Activated T-cell treated with anti-CD3 and anti-CD28 coated beads for 4 hours (primary cell): ENCODE measurements at regions not wholly inside any gene's neighbourhood (a gene's known extent, or its start where the extent isn't known, plus 50 kb on each side); places are given as distances from the start of the nearest gene placed in this dataset.

Source experiments
- DNase-seq: peaks from one replicate; pipeline ENCODE4 v3.0.0-alpha.2; 2020

GRCh38 chr1:37242501-37242900, 208.2 kb upstream of the GRIK3 start:
- DNase-seq: no peak

GRCh38 chr1:37243368-37244082, 209.2 kb upstream of the GRIK3 start:
- DNase-seq: no peak

GRCh38 chr1:37244083-37244480, 209.8 kb upstream of the GRIK3 start:
- DNase-seq: no peak

GRCh38 chr1:37244815-37245214, 210.5 kb upstream of the GRIK3 start:
- no peak for DNase-seq

DNA sequence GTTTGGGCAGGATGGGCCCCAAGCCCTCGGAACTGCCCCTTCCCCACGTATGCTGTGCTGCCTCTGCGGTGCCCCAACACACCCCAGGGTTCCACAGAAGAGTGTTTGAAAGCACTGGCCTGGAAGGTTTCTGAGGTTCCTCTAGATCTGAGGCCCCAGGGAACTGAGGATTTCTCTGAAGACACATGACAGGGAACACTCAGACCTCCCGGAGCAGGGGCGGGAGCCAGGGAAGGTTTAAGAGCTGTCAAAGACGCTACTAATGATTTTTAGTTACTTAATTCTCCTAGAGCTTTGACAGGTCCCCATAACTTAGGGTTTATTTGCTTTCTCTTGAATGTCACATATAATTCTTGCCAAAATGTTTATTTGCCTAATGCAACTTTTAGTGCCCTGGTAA, 212.3 kb upstream of the GRIK3 start:
- DNase-seq: no peak

GRCh38 chr1:37250371-37250770, 216.1 kb upstream of the GRIK3 start:
- no peak for DNase-seq

DNA sequence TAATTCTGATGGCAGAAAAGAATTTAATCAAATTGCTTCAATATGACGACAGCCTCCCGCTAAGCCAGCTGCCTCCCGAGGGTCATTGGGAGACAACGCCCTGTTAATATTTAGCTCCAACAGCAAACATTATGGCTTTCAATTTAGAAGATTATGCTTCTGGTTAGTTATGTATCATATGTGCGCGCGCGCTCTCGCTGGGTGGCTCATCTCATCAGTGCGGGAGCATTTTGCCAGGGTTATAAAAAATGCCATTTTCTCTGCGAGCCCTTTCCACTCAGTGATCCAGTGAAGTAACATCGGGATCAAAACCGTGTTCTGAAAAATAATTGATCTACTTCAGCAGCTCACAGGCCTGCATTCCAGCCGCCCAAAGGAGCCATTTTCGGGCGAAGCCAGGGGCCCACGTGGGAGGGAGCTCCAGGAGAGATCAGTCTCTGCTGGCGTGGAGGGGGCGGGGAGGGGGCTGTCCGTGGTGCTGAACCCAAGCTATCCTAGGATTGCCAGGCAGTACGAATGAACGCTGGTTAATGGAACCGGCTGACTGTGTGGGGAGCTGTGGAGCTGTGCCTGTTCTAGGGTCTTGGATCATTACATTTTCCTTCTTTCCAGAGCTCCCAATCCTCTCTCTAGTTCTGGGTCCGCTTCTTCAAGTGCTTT, 219.1 kb upstream of the ZC3H12A start:
- DNase-seq: no peak

GRCh38 chr1:37255868-37256267, 218.5 kb upstream of the ZC3H12A start:
- DNase-seq: no peak

GRCh38 chr1:37257646-37258045, 216.7 kb upstream of the ZC3H12A start:
- no peak for DNase-seq

GRCh38 chr1:37258068-37258467, 216.3 kb upstream of the ZC3H12A start:
- no peak for DNase-seq

GRCh38 chr1:37259019-37259418, 215.4 kb upstream of the ZC3H12A start:
- no peak for DNase-seq

DNA sequence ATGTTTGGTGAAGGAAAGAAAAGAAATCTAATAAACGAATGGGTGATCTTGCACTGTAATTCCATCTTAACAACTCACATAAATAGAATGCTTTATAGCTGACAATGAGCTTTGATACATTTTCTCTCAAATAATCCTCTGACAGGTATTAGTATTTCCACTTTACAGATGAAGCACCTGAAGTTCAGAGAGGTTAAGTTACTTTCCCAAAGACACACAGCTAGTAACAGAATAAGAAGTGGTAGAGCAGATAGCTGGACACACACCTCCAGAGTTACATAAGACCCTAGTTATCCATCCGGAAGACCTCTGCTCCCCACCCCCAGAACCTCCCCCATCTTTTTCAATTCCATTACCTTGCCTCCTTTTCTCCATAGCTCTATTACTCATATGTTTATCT, 213.3 kb upstream of the ZC3H12A start:
- no peak for DNase-seq

GRCh38 chr1:37262439-37263170, 211.8 kb upstream of the ZC3H12A start:
- no peak for DNase-seq

DNA sequence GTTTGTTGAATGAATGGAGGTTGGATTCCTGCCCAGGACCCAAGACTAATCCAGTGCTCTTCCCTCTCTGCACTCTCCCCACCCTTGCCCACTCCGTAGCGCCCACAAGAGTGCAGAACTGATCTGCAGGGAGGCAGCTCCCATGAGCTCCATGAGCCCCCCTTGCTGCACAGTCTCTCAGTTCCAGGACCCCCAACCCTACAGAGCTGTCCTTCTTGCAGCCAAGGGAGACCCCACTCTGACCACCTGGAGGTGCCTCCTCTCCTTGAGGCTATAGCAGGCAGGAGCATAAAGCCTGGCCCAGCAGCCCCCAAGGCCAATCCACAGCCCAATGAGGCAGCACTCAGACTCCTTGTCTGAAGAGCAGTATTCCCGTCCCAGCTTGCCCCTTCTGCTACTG, 209.2 kb upstream of the ZC3H12A start:
- DNase-seq: no peak

- no peak for DNase-seq
These were observed 208.4 kb upstream of the ZC3H12A start for GRCh38 chr1:37265786-37266667.

DNA sequence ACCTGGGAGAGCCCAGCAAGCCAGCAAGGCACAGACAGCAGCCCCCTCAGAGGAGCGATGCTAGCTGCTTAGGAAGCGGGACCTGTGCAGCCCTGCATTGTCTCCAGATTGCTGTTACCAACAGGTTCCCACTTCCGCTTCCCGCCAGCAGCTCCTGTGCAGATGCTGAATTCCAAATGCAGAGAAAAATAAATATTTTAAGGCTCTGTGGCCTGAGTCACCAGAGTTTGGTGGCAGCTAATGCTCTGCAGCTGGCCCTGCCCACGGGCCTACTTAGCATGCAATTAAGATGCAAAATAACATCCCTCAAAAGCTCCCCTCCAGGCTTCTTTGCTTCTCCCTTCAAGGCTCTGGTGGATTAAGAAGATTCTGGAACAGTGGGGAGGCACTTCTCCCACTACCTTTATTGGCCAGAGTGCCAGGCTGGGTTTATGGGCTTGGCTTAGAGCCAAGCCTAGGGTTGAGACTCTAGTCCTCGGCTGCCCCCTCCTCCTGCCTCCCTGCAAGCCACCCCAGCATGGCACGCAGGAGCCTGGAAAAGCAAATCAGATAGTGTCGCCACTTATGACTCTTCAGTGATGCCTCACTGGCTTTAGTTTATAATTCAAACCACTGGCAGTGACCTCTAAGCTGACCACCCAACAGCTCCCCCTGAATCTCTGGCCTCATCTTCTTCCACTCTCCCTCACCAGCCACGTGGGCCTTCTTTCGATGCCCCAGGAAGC, 207.1 kb upstream of the ZC3H12A start:
- no peak for DNase-seq

GRCh38 chr1:37270639-37271038, 203.7 kb upstream of the ZC3H12A start:
- no peak for DNase-seq

DNA sequence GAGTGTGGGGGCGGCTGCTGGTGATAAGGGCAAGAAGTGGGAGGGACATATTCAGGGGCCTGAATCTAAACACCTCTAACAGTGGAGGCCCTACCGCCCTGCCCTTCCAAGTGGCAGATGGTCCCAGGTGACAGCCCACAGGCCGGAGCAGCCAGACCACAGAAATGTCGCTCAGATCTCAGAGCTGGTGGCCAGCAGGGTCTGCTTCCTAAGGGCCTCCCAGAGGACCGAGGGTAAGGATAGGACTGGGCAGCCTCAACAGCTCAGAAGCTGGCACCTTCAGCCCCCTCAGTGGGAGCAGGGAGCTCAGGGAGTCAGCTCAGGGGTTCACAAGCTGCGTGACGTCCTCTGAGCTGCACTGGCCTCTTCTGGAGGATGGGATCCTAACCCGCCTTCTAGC, 201.8 kb upstream of the ZC3H12A start:
- DNase-seq: no peak

- no peak for DNase-seq
These were observed 199.9 kb upstream of the ZC3H12A start for GRCh38 chr1:37274486-37274885.

GRCh38 chr1:37274938-37275631, 199.3 kb upstream of the ZC3H12A start:
- DNase-seq: no peak

- DNase-seq: no peak
These were observed 197.0 kb upstream of the ZC3H12A start for GRCh38 chr1:37277366-37277765.

DNA sequence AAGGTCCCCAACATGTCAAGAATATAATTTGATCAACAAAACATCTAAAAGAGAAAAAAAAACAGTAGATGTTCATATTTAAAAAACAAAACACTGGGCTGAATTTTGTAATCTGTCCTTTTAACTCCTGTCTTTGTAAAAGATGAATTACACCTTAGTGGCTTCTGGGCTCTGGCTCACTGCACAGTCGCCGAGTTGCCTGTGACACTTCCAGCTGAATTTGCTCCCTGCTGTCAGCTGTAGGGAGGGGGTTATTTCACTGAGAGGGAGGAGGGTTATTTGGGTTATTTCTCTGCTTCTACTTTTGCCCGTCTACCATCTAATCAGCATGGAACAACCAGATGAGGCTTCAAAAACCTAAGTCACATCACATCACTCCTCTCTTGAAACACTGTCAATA, 193.0 kb upstream of the ZC3H12A start:
- DNase-seq: no peak
